Adrenal gland (tissue), 9 donors: ENCODE measurements at regions not wholly inside any gene's neighbourhood (a gene's known extent, or its start where the extent isn't known, plus 50 kb on each side); places are given as distances from the start of the nearest gene placed in this dataset.

Experiments
- DNase-seq, 7 donors: peaks; one replicate each; pipeline ENCODE4 v3.0.0-alpha.2; 2019 to 2020
- H3K27ac ChIP-seq, 5 donors: fragments of 200-600 bp; sonication (generic) in 4 of 5; 1 replicate in 3 of 5; 2 replicates in 2 of 5; pipeline versions ENCODE4 v1.5.1 to v1.8.0; 2016 to 2020; ENCODE audit warnings: mild to moderate bottlenecking in 1 of 5
- H3K27me3 ChIP-seq: fragments of 200-600 bp; 2 replicates; pipeline ENCODE4 v1.8.0; 2021
- H3K36me3 ChIP-seq, 2 donors: fragments of 200-600 bp; replicated peaks in 1 of 2; 1 replicate in 1 of 2; 2 replicates in 1 of 2; pipeline versions ENCODE4 v1.5.1 to v1.8.0; 2018 to 2022
- H3K4me1 ChIP-seq, 2 donors: fragments of 200-600 bp; replicated peaks in 1 of 2; 1 replicate in 1 of 2; 2 replicates in 1 of 2; pipeline versions ENCODE4 v1.5.1 to v1.8.0; 2018 to 2021
- H3K4me3 ChIP-seq, 4 donors: fragments of 200-600 bp; sonication (generic) in 3 of 4; one replicate each; pipeline ENCODE4 v1.5.1; 2016 to 2018
- H3K9me3 ChIP-seq, 3 donors: fragments of 200-600 bp; sonication (generic) in 1 of 3; replicated peaks in 1 of 3; 1 replicate in 2 of 3; 2 replicates in 1 of 3; pipeline versions ENCODE4 v1.5.1 to v1.8.0; 2016 to 2021
- CTCF ChIP-seq, 6 experiments: fragments of 450-650 bp in 4 of 6; fragments of 200-600 bp in 2 of 6; sonication (generic) in 1 of 6; IDR thresholded peaks; 1 replicate in 5 of 6; 2 replicates in 1 of 6; pipeline versions ENCODE4 v1.5.1 to v1.8.0; 2016 to 2021; ENCODE audit warnings: antibody characterized with exemption in 6 of 6, mild to moderate bottlenecking in 2 of 6, moderate library complexity in 1 of 6
- POLR2A ChIP-seq, 2 donors: fragments of 450-650 bp; IDR thresholded peaks; one replicate each; pipeline ENCODE4 v1.6.1; 2017; ENCODE audit warnings: antibody characterized with exemption in 2 of 2, mild to moderate bottlenecking in 2 of 2, moderate library complexity in 1 of 2
- WGBS, 4 donors: extraction: QIAGEN DNeasy Blood & Tissue Kit in 2 of 4; methylation state at CpG; one replicate each; pipeline versions ENCODE4 v1.1.5 to v1.1.7; 2013 to 2017; 5-methylcytosine and 5-hydroxymethylcytosine counted together
- intact Hi-C, 2 donors: fragments of 100-400 bp; cut with DNase I; formaldehyde crosslinking; loops; one replicate each; pipeline versions ENCODE4 v1.14.1 to v1.15.0; 2022 to 2023
- donor health status: healthy with polysubstance abuse.
- donor health status: Bipolar disorder and iron deficiency.
- donor health status: DM: yes; HTN: yes; CAD: no.
- donor health status: DM: no; HTN: no; CAD: no.
- donor health status: DM: no; HTN: no; CAD: no.

GRCh38 chr4:42235304-42236021, 83.0 kb upstream of the BEND4 start:
- WGBS, 4 donors, result 89 to 93% (median 91%) methylated on average over 7 of the region's 7 CpGs
- no peaks in the 10 kb centered on the region for H3K9me3 ChIP-seq
- no peak overlapping the region for H3K4me3 ChIP-seq
- H3K4me1 ChIP-seq, result no peaks in the 10 kb centered on the region
- no peaks in the 10 kb centered on the region for H3K27me3 ChIP-seq
- no peak for DNase-seq
- H3K27ac ChIP-seq, result no peak overlapping the region
- H3K36me3 ChIP-seq, result no peaks in the 10 kb centered on the region
- intact Hi-C loops, result no loop called here
- no peak for TF ChIP-seq CTCF (IDR thresholded peaks at IDR 0.05)
- TF ChIP-seq POLR2A (IDR thresholded peaks at IDR 0.05), result no peak

- Histone ChIP-seq H3K9me3 (no peaks in the 10 kb centered on the region), H3K27me3 (no peaks in the 10 kb centered on the region), H3K4me1 (no peaks in the 10 kb centered on the region), H3K4me3 (no peak overlapping the region), H3K36me3 (no peaks in the 10 kb centered on the region), H3K27ac (no peak overlapping the region)
- 85 to 88% (median 86%) methylated on average over 3 to 5 of the region's 5 CpGs for WGBS, 4 donors
- no peak for DNase-seq
- no peak for TF ChIP-seq POLR2A (IDR thresholded peaks at IDR 0.05)
- no peak for TF ChIP-seq CTCF (IDR thresholded peaks at IDR 0.05)
- intact Hi-C loops, result no loop called here
Observed at GRCh38 chr4:42237010-42237409, 84.6 kb upstream of the BEND4 start.

- no peaks in the 10 kb centered on the region for H3K27me3 ChIP-seq
- TF ChIP-seq POLR2A (IDR thresholded peaks at IDR 0.05) (no peak), CTCF (IDR thresholded peaks at IDR 0.05) (no peak)
- intact Hi-C loops, result no loop called here
- H3K9me3 ChIP-seq, result no peaks in the 10 kb centered on the region
- H3K36me3 ChIP-seq, result no peaks in the 10 kb centered on the region
- 42 to 51% (median 44%) methylated on average over 6 of the region's 6 CpGs for WGBS, 4 donors
- no peak overlapping the region for H3K4me3 ChIP-seq
- no peak for DNase-seq
- H3K27ac ChIP-seq, result no peak overlapping the region
- no peaks in the 10 kb centered on the region for H3K4me1 ChIP-seq
Observed at GRCh38 chr4:42237451-42237850, 85.0 kb upstream of the BEND4 start.

- no peak overlapping the region for H3K27ac ChIP-seq
- WGBS, 4 donors, result 53 to 78% (median 66%) methylated on average over 4 of the region's 4 CpGs
- TF ChIP-seq POLR2A (IDR thresholded peaks at IDR 0.05) (no peak), CTCF (IDR thresholded peaks at IDR 0.05) (no peak)
- DNase-seq, result no peak
- H3K36me3 ChIP-seq, result no peaks in the 10 kb centered on the region
- intact Hi-C loops, result no loop called here
- H3K4me3 ChIP-seq, result no peak overlapping the region
- no peaks in the 10 kb centered on the region for H3K27me3 ChIP-seq
- no peaks in the 10 kb centered on the region for H3K9me3 ChIP-seq
- H3K4me1 ChIP-seq, result no peaks in the 10 kb centered on the region
Observed at GRCh38 chr4:42248972-42249371, 96.5 kb upstream of the BEND4 start.
